ENCODE measurements at regions not wholly inside any gene's neighbourhood (a gene's known extent, or its start where the extent isn't known, plus 50 kb on each side); places are given as distances from the start of the nearest gene placed in this dataset.
"Not testable (repeated sequence)": the region's sequence is repeated elsewhere in the genome, so short reads cannot be mapped to it uniquely, and the experiment has no call there.

GRCh38 chr15:20142410-20142809 is 399.2 kb downstream of the GOLGA6L6 start:
- DNase-seq, result peak in 1 of 2 donors; percentile 84
- not testable (repeated sequence) for H3K4me1 ChIP-seq; H3K9me3 ChIP-seq; ATAC-seq (ENCODE audit: low FRiP score in 2 of 2); H3K27me3 ChIP-seq; H3K36me3 ChIP-seq; H3K4me3 ChIP-seq; H3K27ac ChIP-seq
- WGBS, 2 donors, result no CpG with 5 or more reads among the region's 1 CpG

- H3K9me3 ChIP-seq; H3K4me1 ChIP-seq; H3K4me3 ChIP-seq; DNase-seq; H3K27me3 ChIP-seq; H3K27ac ChIP-seq; ATAC-seq (ENCODE audit: low FRiP score in 2 of 2); H3K36me3 ChIP-seq: not testable (repeated sequence)
- WGBS, 2 donors, result 62 to 85% methylated on average over 2 to 3 of the region's 4 CpGs
Observed at GRCh38 chr15:20124668-20125067, 416.9 kb downstream of the GOLGA6L6 start.

- ATAC-seq (ENCODE audit: low FRiP score in 2 of 2), result peak in 1 of 2 donors; percentile 25
- no peak overlapping the region for H3K4me3 ChIP-seq
- no peaks in the 10 kb centered on the region for H3K27me3 ChIP-seq
- H3K27ac ChIP-seq, result no peak overlapping the region
- no peaks in the 10 kb centered on the region for H3K4me1 ChIP-seq
- DNase-seq, result peak in 1 of 2 donors; percentile 85
- 83 to 100% methylated on average over 1 to 2 of the region's 2 CpGs for WGBS, 2 donors
- no peaks in the 10 kb centered on the region for H3K36me3 ChIP-seq
- no peak for TF ChIP-seq POLR2AphosphoS5 (IDR thresholded peaks at IDR 0.05)
- no peak for TF ChIP-seq CTCF (IDR thresholded peaks at IDR 0.05)
- no peak for TF ChIP-seq POLR2A (IDR thresholded peaks at IDR 0.05)
- TF ChIP-seq EP300 (IDR thresholded peaks at IDR 0.05), result no peak
- H3K9me3 ChIP-seq, result no peaks in the 10 kb centered on the region
Observed at GRCh38 chr15:20106026-20106425, 435.6 kb downstream of the GOLGA6L6 start.

GRCh38 chr15:20105011-20105990 is 436.3 kb downstream of the GOLGA6L6 start:
- 100% methylated on average over 1 of the region's 3 CpGs; no CpG with 5 or more reads in 1 of the 2 donors for WGBS, 2 donors
- H3K27ac ChIP-seq; H3K4me1 ChIP-seq; ATAC-seq (ENCODE audit: low FRiP score in 2 of 2); H3K27me3 ChIP-seq; H3K36me3 ChIP-seq; H3K9me3 ChIP-seq; H3K4me3 ChIP-seq: not testable (repeated sequence)
- peak in 1 of 2 donors; percentile 89 for DNase-seq

- H3K4me3 ChIP-seq; H3K27me3 ChIP-seq; H3K4me1 ChIP-seq; H3K9me3 ChIP-seq; H3K27ac ChIP-seq; H3K36me3 ChIP-seq; ATAC-seq (ENCODE audit: low FRiP score in 2 of 2): not testable (repeated sequence)
- 92% methylated on average over 2 of the region's 6 CpGs; no CpG with 5 or more reads in 1 of the 2 donors for WGBS, 2 donors
- peak in 1 of 2 donors; percentile 91 for DNase-seq
Observed at GRCh38 chr15:20104551-20104950, 437.0 kb downstream of the GOLGA6L6 start.

GRCh38 chr15:20102862-20103261 is 438.7 kb downstream of the GOLGA6L6 start:
- H3K4me3 ChIP-seq; H3K27ac ChIP-seq; ATAC-seq (ENCODE audit: low FRiP score in 2 of 2); H3K27me3 ChIP-seq; H3K9me3 ChIP-seq; H3K36me3 ChIP-seq; H3K4me1 ChIP-seq: not testable (repeated sequence)
- DNase-seq, result peak in 1 of 2 donors; percentile 95
- WGBS, 2 donors, result 85 to 88% methylated on average over 4 to 5 of the region's 5 CpGs

- DNase-seq, result peak; percentile 19 to 94
- not testable (repeated sequence) for H3K9me3 ChIP-seq, H3K27ac ChIP-seq, H3K4me3 ChIP-seq, H3K36me3 ChIP-seq, H3K27me3 ChIP-seq, H3K4me1 ChIP-seq
- ATAC-seq (ENCODE audit: low FRiP score in 2 of 2), result peak in 1 of 2 donors; percentile 3
- 83% methylated on average over 1 of the region's 1 CpG; no CpG with 5 or more reads in 1 of the 2 donors for WGBS, 2 donors
Observed at GRCh38 chr15:20102209-20102608, 439.4 kb downstream of the GOLGA6L6 start.

GRCh38 chr15:20101281-20101680 is 440.3 kb downstream of the GOLGA6L6 start:
- no CpG with 5 or more reads among the region's 3 CpGs for WGBS, 2 donors
- ATAC-seq (ENCODE audit: low FRiP score in 2 of 2), result peak in 1 of 2 donors; percentile 56

GRCh38 chr15:20100604-20101270 is 440.9 kb downstream of the GOLGA6L6 start:
- WGBS, 2 donors, result no CpG with 5 or more reads among the region's 8 CpGs
- not testable (repeated sequence) for H3K36me3 ChIP-seq, H3K9me3 ChIP-seq, H3K27me3 ChIP-seq, H3K27ac ChIP-seq, H3K4me1 ChIP-seq, H3K4me3 ChIP-seq, DNase-seq
- peak; percentile 90 to 92 for ATAC-seq (ENCODE audit: low FRiP score in 2 of 2)

More at GRCh38 chr15:20101281-20101680, 440.3 kb downstream of the GOLGA6L6 start:
- H3K4me1 ChIP-seq, H3K36me3 ChIP-seq, DNase-seq, H3K27ac ChIP-seq, H3K9me3 ChIP-seq, H3K27me3 ChIP-seq, H3K4me3 ChIP-seq: not testable (repeated sequence)

GRCh38 chr15:20095699-20096303 is 445.8 kb downstream of the GOLGA6L6 start:
- ATAC-seq (ENCODE audit: low FRiP score in 2 of 2), result peak in 1 of 2 donors; percentile 18
- not testable (repeated sequence) for H3K4me3 ChIP-seq, H3K36me3 ChIP-seq, H3K27ac ChIP-seq, H3K4me1 ChIP-seq, H3K27me3 ChIP-seq, DNase-seq, H3K9me3 ChIP-seq
- WGBS, 2 donors, result 40 to 90% methylated on average over 1 of the region's 6 CpGs

GRCh38 chr15:20089541-20089940 is 452.1 kb downstream of the GOLGA6L6 start:
- DNase-seq, H3K27ac ChIP-seq, H3K36me3 ChIP-seq, H3K27me3 ChIP-seq, H3K4me3 ChIP-seq, H3K9me3 ChIP-seq, H3K4me1 ChIP-seq: not testable (repeated sequence)
- 100% methylated on average over 2 of the region's 4 CpGs; no CpG with 5 or more reads in 1 of the 2 donors for WGBS, 2 donors
- ATAC-seq (ENCODE audit: low FRiP score in 2 of 2), result peak in 1 of 2 donors; percentile 10

Measured in upper lobe of left lung (tissue), 6 donors.